ENCODE measurements at regions not wholly inside any gene's neighbourhood (a gene's known extent, or its start where the extent isn't known, plus 50 kb on each side); places are given as distances from the start of the nearest gene placed in this dataset.

- no peak for TF ChIP-seq CTCF (conservative IDR thresholded peaks at IDR 0.05)
- TF ChIP-seq ZFX (IDR thresholded peaks at IDR 0.05), result no peak
Observed at GRCh38 chr1:10953505-10954193, 58.8 kb upstream of the TARDBP start.

Data from C4-2B (cell line).